ENCODE measurements at regions not wholly inside any gene's neighbourhood (a gene's known extent, or its start where the extent isn't known, plus 50 kb on each side); places are given as distances from the start of the nearest gene placed in this dataset.

DNA sequence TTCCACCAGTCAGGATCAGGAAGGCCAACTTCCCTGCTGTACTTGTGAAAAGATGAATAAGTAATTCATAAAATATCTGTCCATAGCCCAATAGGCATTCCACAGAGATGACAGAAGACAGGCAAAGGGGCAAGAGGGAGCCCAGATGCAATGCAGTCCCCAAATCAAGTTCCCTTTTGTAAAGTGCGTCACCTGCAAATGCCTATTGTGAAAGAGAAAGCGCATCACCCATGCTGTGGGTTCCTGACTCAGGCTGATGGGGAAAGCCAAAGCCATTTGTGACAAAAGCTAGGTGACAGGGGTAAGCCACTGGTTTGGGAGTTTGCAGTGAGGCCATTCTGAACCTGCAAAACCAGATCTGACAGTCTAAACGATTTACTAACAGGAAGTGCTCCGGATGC lies 157.5 kb upstream of the ZNF536 start:
- H3K9me3 Mint-ChIP-seq (ENCODE audit: insufficient read depth): no peaks in the 10 kb centered on the region
- no peak overlapping the region for H3K27ac Mint-ChIP-seq
- no peak overlapping the region for H3K27ac ChIP-seq (ENCODE audit: low read length in 2 of 2)
- peaks cover 5% of the 10 kb centered on the region for H3K4me1 Mint-ChIP-seq
- H3K4me1 ChIP-seq (ENCODE audit: control insufficient read depth in 2 of 2, insufficient read depth in 2 of 2, low read length in 2 of 2): peaks cover 0 to 3% of the 10 kb centered on the region in 2 donors
- H3K9ac ChIP-seq (ENCODE audit: low read length): no peak overlapping the region
- intact Hi-C loops (cut with micrococcal nuclease): no loop called here
- peak overlapping the region; percentile 53 for H2AFZ ChIP-seq (ENCODE audit: insufficient read depth, low read depth, low read length, poor library complexity, severe bottlenecking)
- H3K4me2 ChIP-seq (replicated peaks; ENCODE audit: low read depth, low read length, poor library complexity, severe bottlenecking): no peak overlapping the region
- no peak for TF ChIP-seq EZH2 (IDR thresholded peaks at IDR 0.05; ENCODE audit: borderline replicate concordance, insufficient read depth, low read depth, low read length, poor library complexity, severe bottlenecking)
- TF ChIP-seq, protein P1, sequence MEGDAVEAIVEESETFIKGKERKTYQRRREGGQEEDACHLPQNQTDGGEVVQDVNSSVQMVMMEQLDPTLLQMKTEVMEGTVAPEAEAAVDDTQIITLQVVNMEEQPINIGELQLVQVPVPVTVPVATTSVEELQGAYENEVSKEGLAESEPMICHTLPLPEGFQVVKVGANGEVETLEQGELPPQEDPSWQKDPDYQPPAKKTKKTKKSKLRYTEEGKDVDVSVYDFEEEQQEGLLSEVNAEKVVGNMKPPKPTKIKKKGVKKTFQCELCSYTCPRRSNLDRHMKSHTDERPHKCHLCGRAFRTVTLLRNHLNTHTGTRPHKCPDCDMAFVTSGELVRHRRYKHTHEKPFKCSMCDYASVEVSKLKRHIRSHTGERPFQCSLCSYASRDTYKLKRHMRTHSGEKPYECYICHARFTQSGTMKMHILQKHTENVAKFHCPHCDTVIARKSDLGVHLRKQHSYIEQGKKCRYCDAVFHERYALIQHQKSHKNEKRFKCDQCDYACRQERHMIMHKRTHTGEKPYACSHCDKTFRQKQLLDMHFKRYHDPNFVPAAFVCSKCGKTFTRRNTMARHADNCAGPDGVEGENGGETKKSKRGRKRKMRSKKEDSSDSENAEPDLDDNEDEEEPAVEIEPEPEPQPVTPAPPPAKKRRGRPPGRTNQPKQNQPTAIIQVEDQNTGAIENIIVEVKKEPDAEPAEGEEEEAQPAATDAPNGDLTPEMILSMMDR (IDR thresholded peaks at IDR 0.05): no peak
- H3K27me3 Mint-ChIP-seq: peaks cover 13% of the 10 kb centered on the region
- H3K36me3 ChIP-seq (replicated peaks in 1 of 2; ENCODE audit: control extremely low read depth in 1 of 2, control insufficient read depth in 1 of 2, extremely low read depth in 1 of 2, insufficient read depth in 2 of 2, low read length in 1 of 2): no peaks in the 10 kb centered on the region
- H3K79me2 ChIP-seq (ENCODE audit: control insufficient read depth, insufficient read depth, low read length): no peaks in the 10 kb centered on the region
- H3K9me3 ChIP-seq (ENCODE audit: control extremely low read depth in 1 of 3, control insufficient read depth in 2 of 3, insufficient read depth in 1 of 3, low read length in 2 of 3): peaks cover 0 to 3% (median 0%) of the 10 kb centered on the region in 3 donors
- H4K20me1 ChIP-seq (ENCODE audit: control insufficient read depth, insufficient read depth, low read length, poor library complexity, severe bottlenecking): no peaks in the 10 kb centered on the region
- no peaks in the 10 kb centered on the region for H3K27me3 ChIP-seq (replicated peaks in 1 of 4; ENCODE audit: control extremely low read depth in 1 of 4, control insufficient read depth in 3 of 4, insufficient read depth in 4 of 4, low read length in 3 of 4)
- DNase-seq: no peak
- no peak for ATAC-seq (ENCODE audit: low read depth)
- POLR2A ChIA-PET: no interaction called here
- CTCF ChIA-PET: no interaction called here
- 32% methylated on average over 2 of the region's 4 CpGs for WGBS (ENCODE audit: insufficient coverage)
- no peak overlapping the region for H3K4me3 ChIP-seq (ENCODE audit: control extremely low read depth in 1 of 5, extremely low read depth in 1 of 5, insufficient read depth in 1 of 5, low read depth in 2 of 5, low read length in 4 of 5)
- H3K4me3 Mint-ChIP-seq: peak overlapping the region; percentile 44

DNA sequence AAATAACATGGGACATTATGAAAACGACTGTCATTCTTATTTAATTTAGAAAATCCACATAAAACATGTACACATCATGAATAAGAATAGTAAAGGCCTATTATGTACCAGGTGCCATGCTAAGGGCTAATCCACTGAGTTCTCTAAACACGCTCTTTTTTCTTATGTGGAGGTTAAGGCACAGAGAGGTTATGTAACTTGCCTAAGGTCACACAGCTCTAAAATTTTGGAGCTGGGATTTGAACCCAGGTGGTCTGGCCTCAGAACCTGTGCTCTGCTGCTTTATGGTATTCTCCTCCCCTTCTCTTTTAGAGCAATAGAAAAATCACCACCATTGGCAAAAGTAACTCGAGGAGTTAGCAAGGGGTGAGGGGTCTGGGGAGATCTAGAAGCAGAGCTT lies 156.9 kb upstream of the ZNF536 start:
- no peak overlapping the region for H3K27ac Mint-ChIP-seq
- ATAC-seq (ENCODE audit: low read depth) (no peak), DNase-seq (no peak)
- TF ChIP-seq, protein P1 (IDR thresholded peaks at IDR 0.05): no peak
- TF ChIP-seq EZH2 (IDR thresholded peaks at IDR 0.05; ENCODE audit: borderline replicate concordance, insufficient read depth, low read depth, low read length, poor library complexity, severe bottlenecking): no peak
- H3K36me3 ChIP-seq (replicated peaks in 1 of 2; ENCODE audit: control extremely low read depth in 1 of 2, control insufficient read depth in 1 of 2, extremely low read depth in 1 of 2, insufficient read depth in 2 of 2, low read length in 1 of 2): no peaks in the 10 kb centered on the region
- H3K27me3 Mint-ChIP-seq: peaks cover 18% of the 10 kb centered on the region
- H2AFZ ChIP-seq (ENCODE audit: insufficient read depth, low read depth, low read length, poor library complexity, severe bottlenecking): no peak overlapping the region
- peaks cover 0 to 3% (median 0%) of the 10 kb centered on the region in 3 donors for H3K9me3 ChIP-seq (ENCODE audit: control extremely low read depth in 1 of 3, control insufficient read depth in 2 of 3, insufficient read depth in 1 of 3, low read length in 2 of 3)
- H3K9me3 Mint-ChIP-seq (ENCODE audit: insufficient read depth): no peaks in the 10 kb centered on the region
- H3K4me3 Mint-ChIP-seq: peak overlapping the region; percentile 44
- intact Hi-C loops (cut with micrococcal nuclease): no loop called here
- no peak overlapping the region for H3K9ac ChIP-seq (ENCODE audit: low read length)
- 100% methylated on average over 1 of the region's 3 CpGs for WGBS (ENCODE audit: insufficient coverage)
- peaks cover 0 to 3% of the 10 kb centered on the region in 2 donors for H3K4me1 ChIP-seq (ENCODE audit: control insufficient read depth in 2 of 2, insufficient read depth in 2 of 2, low read length in 2 of 2)
- no peaks in the 10 kb centered on the region for H3K79me2 ChIP-seq (ENCODE audit: control insufficient read depth, insufficient read depth, low read length)
- H3K27ac ChIP-seq (ENCODE audit: low read length in 2 of 2): no peak overlapping the region
- H3K4me2 ChIP-seq (replicated peaks; ENCODE audit: low read depth, low read length, poor library complexity, severe bottlenecking): no peak overlapping the region
- no peak overlapping the region for H3K4me3 ChIP-seq (ENCODE audit: control extremely low read depth in 1 of 5, extremely low read depth in 1 of 5, insufficient read depth in 1 of 5, low read depth in 2 of 5, low read length in 4 of 5)
- peaks cover 5% of the 10 kb centered on the region for H3K4me1 Mint-ChIP-seq
- peaks cover 0 to 4% (median 0%) of the 10 kb centered on the region in 4 experiments for H3K27me3 ChIP-seq (replicated peaks in 1 of 4; ENCODE audit: control extremely low read depth in 1 of 4, control insufficient read depth in 3 of 4, insufficient read depth in 4 of 4, low read length in 3 of 4)
- ChIA-PET POLR2A (no interaction called here), CTCF (no interaction called here)
- H4K20me1 ChIP-seq (ENCODE audit: control insufficient read depth, insufficient read depth, low read length, poor library complexity, severe bottlenecking): no peaks in the 10 kb centered on the region
